Left hindlimb (tissue), 1 donor: ENCODE measurements at regions not wholly inside any gene's neighbourhood (a gene's known extent, or its start where the extent isn't known, plus 50 kb on each side); places are given as distances from the start of the nearest gene placed in this dataset.

Source experiments
- DNase-seq: peaks from one replicate; pipeline ENCODE4 v3.0.0-alpha.2; 2018

GRCh38 chr20:22403632-22404361 lies 180.6 kb downstream of the FOXA2 start:
- no peak for DNase-seq

GRCh38 chr20:22403022-22403631 lies 181.2 kb downstream of the FOXA2 start:
- no peak for DNase-seq

GRCh38 chr20:22402550-22402949 lies 181.8 kb downstream of the FOXA2 start:
- no peak for DNase-seq

GRCh38 chr20:22400440-22400839 lies 183.9 kb downstream of the FOXA2 start:
- DNase-seq: no peak

- no peak for DNase-seq
Observed at GRCh38 chr20:22394583-22394982, 189.8 kb downstream of the FOXA2 start.

- DNase-seq: no peak
Observed at GRCh38 chr20:22390543-22390903, 193.8 kb downstream of the FOXA2 start.

GRCh38 chr20:22389836-22390542 lies 194.4 kb downstream of the FOXA2 start:
- no peak for DNase-seq

GRCh38 chr20:22387452-22387851 lies 196.9 kb downstream of the FOXA2 start:
- DNase-seq: no peak

GRCh38 chr20:22386306-22386623 lies 198.1 kb downstream of the FOXA2 start:
- DNase-seq: no peak

- no peak for DNase-seq
Observed at GRCh38 chr20:22385602-22386305, 198.6 kb downstream of the FOXA2 start.

GRCh38 chr20:22384978-22385377 lies 199.4 kb downstream of the FOXA2 start:
- no peak for DNase-seq

GRCh38 chr20:22383156-22383555 lies 201.2 kb downstream of the FOXA2 start:
- no peak for DNase-seq

GRCh38 chr20:22382742-22383141 lies 201.6 kb downstream of the FOXA2 start:
- DNase-seq: no peak

GRCh38 chr20:22381812-22382416 lies 202.5 kb downstream of the FOXA2 start:
- no peak for DNase-seq

- DNase-seq: no peak
Observed at GRCh38 chr20:22379472-22379871, 204.9 kb downstream of the FOXA2 start.

GRCh38 chr20:22374678-22375590 lies 209.4 kb downstream of the FOXA2 start:
- DNase-seq: no peak

GRCh38 chr20:22374066-22374465 lies 210.3 kb downstream of the FOXA2 start:
- no peak for DNase-seq

- DNase-seq: no peak
Observed at GRCh38 chr20:22373164-22373895, 211.0 kb downstream of the FOXA2 start.

- no peak for DNase-seq
Observed at GRCh38 chr20:22371843-22372242, 212.5 kb downstream of the FOXA2 start.

- no peak for DNase-seq
Observed at GRCh38 chr20:22370137-22370536, 214.2 kb downstream of the FOXA2 start.

GRCh38 chr20:22369100-22369499 lies 215.3 kb downstream of the FOXA2 start:
- no peak for DNase-seq
